ENCODE measurements at regions not wholly inside any gene's neighbourhood (a gene's known extent, or its start where the extent isn't known, plus 50 kb on each side); places are given as distances from the start of the nearest gene placed in this dataset.
"Not testable (repeated sequence)": the region's sequence is repeated elsewhere in the genome, so short reads cannot be mapped to it uniquely, and the experiment has no call there.

GRCh38 chr20:6295127-6295866 lies 172.5 kb upstream of the FERMT1 start:
- no peaks in the 10 kb centered on the region for H3K27me3 ChIP-seq (ENCODE audit: control insufficient read depth in 3 of 3, insufficient read depth in 3 of 3, low read length in 3 of 3)
- no peak overlapping the region for H3K27ac ChIP-seq (ENCODE audit: low read depth, low read length)
- no peak overlapping the region for H3K9ac ChIP-seq (ENCODE audit: low read depth in 1 of 3, low read length in 3 of 3)
- H3K4me1 ChIP-seq (ENCODE audit: control insufficient read depth in 3 of 3, insufficient read depth in 3 of 3, low read length in 3 of 3), result no peaks in the 10 kb centered on the region
- no peak overlapping the region for H3K4me3 ChIP-seq (ENCODE audit: low read length in 3 of 3)
- no peaks in the 10 kb centered on the region for H3K9me3 ChIP-seq (ENCODE audit: control insufficient read depth in 3 of 3, low read length in 3 of 3)
- no peaks in the 10 kb centered on the region for H3K36me3 ChIP-seq (ENCODE audit: control insufficient read depth in 3 of 3, insufficient read depth in 3 of 3, low read length in 3 of 3)

- H3K27ac ChIP-seq (ENCODE audit: low read depth, low read length), result no peak overlapping the region
- peaks cover 2 to 9% (median 3%) of the 10 kb centered on the region in 3 donors for H3K9me3 ChIP-seq (ENCODE audit: control insufficient read depth in 3 of 3, low read length in 3 of 3)
- H3K4me1 ChIP-seq (ENCODE audit: control insufficient read depth in 3 of 3, insufficient read depth in 3 of 3, low read length in 3 of 3), result no peaks in the 10 kb centered on the region
- no peak overlapping the region for H3K9ac ChIP-seq (ENCODE audit: low read depth in 1 of 3, low read length in 3 of 3)
- no peaks in the 10 kb centered on the region for H3K27me3 ChIP-seq (ENCODE audit: control insufficient read depth in 3 of 3, insufficient read depth in 3 of 3, low read length in 3 of 3)
- H3K4me3 ChIP-seq (ENCODE audit: low read length in 3 of 3), result no peak overlapping the region
- no peaks in the 10 kb centered on the region for H3K36me3 ChIP-seq (ENCODE audit: control insufficient read depth in 3 of 3, insufficient read depth in 3 of 3, low read length in 3 of 3)
Observed at GRCh38 chr20:6287471-6287870, 164.6 kb upstream of the FERMT1 start.

GRCh38 chr20:6282642-6283041 lies 159.8 kb upstream of the FERMT1 start:
- H3K4me3 ChIP-seq (ENCODE audit: low read length in 3 of 3), result no peak overlapping the region
- H3K36me3 ChIP-seq (ENCODE audit: control insufficient read depth in 3 of 3, insufficient read depth in 3 of 3, low read length in 3 of 3), result no peaks in the 10 kb centered on the region
- no peaks in the 10 kb centered on the region for H3K4me1 ChIP-seq (ENCODE audit: control insufficient read depth in 3 of 3, insufficient read depth in 3 of 3, low read length in 3 of 3)
- no peaks in the 10 kb centered on the region for H3K27me3 ChIP-seq (ENCODE audit: control insufficient read depth in 3 of 3, insufficient read depth in 3 of 3, low read length in 3 of 3)
- no peak overlapping the region for H3K27ac ChIP-seq (ENCODE audit: low read depth, low read length)
- H3K9ac ChIP-seq (ENCODE audit: low read depth in 1 of 3, low read length in 3 of 3), result no peak overlapping the region
- peaks cover 0 to 9% (median 0%) of the 10 kb centered on the region in 3 donors for H3K9me3 ChIP-seq (ENCODE audit: control insufficient read depth in 3 of 3, low read length in 3 of 3)

- H3K36me3 ChIP-seq (ENCODE audit: control insufficient read depth in 3 of 3, insufficient read depth in 3 of 3, low read length in 3 of 3), result no peaks in the 10 kb centered on the region
Observed at GRCh38 chr20:6277661-6278240, 154.9 kb upstream of the FERMT1 start.

GRCh38 chr20:6270404-6270803 lies 147.6 kb upstream of the FERMT1 start:
- not testable (repeated sequence) for H3K36me3 ChIP-seq (ENCODE audit: control insufficient read depth in 3 of 3, insufficient read depth in 3 of 3, low read length in 3 of 3); H3K27ac ChIP-seq (ENCODE audit: low read depth, low read length); H3K9ac ChIP-seq (ENCODE audit: low read depth in 1 of 3, low read length in 3 of 3); H3K27me3 ChIP-seq (ENCODE audit: control insufficient read depth in 3 of 3, insufficient read depth in 3 of 3, low read length in 3 of 3); H3K4me3 ChIP-seq (ENCODE audit: low read length in 3 of 3); H3K9me3 ChIP-seq (ENCODE audit: control insufficient read depth in 3 of 3, low read length in 3 of 3); H3K4me1 ChIP-seq (ENCODE audit: control insufficient read depth in 3 of 3, insufficient read depth in 3 of 3, low read length in 3 of 3)

More at GRCh38 chr20:6277661-6278240, 154.9 kb upstream of the FERMT1 start:
- Histone ChIP-seq H3K4me3 (ENCODE audit: low read length in 3 of 3) (no peak overlapping the region), H3K27me3 (ENCODE audit: control insufficient read depth in 3 of 3, insufficient read depth in 3 of 3, low read length in 3 of 3) (no peaks in the 10 kb centered on the region), H3K4me1 (ENCODE audit: control insufficient read depth in 3 of 3, insufficient read depth in 3 of 3, low read length in 3 of 3) (no peaks in the 10 kb centered on the region), H3K9ac (ENCODE audit: low read depth in 1 of 3, low read length in 3 of 3) (no peak overlapping the region), H3K27ac (ENCODE audit: low read depth, low read length) (no peak overlapping the region), H3K9me3 (ENCODE audit: control insufficient read depth in 3 of 3, low read length in 3 of 3) (no peaks in the 10 kb centered on the region)

- H3K4me1 ChIP-seq (ENCODE audit: control insufficient read depth in 3 of 3, insufficient read depth in 3 of 3, low read length in 3 of 3), result no peaks in the 10 kb centered on the region
- no peak overlapping the region for H3K9ac ChIP-seq (ENCODE audit: low read depth in 1 of 3, low read length in 3 of 3)
- H3K27me3 ChIP-seq (ENCODE audit: control insufficient read depth in 3 of 3, insufficient read depth in 3 of 3, low read length in 3 of 3), result no peaks in the 10 kb centered on the region
- H3K4me3 ChIP-seq (ENCODE audit: low read length in 3 of 3), result no peak overlapping the region
- no peak overlapping the region for H3K27ac ChIP-seq (ENCODE audit: low read depth, low read length)
- H3K9me3 ChIP-seq (ENCODE audit: control insufficient read depth in 3 of 3, low read length in 3 of 3), result no peaks in the 10 kb centered on the region
- no peaks in the 10 kb centered on the region for H3K36me3 ChIP-seq (ENCODE audit: control insufficient read depth in 3 of 3, insufficient read depth in 3 of 3, low read length in 3 of 3)
Observed at GRCh38 chr20:6269168-6269873, 146.5 kb upstream of the FERMT1 start.

GRCh38 chr20:6265204-6265904 lies 142.5 kb upstream of the FERMT1 start:
- Histone ChIP-seq H3K4me1 (ENCODE audit: control insufficient read depth in 3 of 3, insufficient read depth in 3 of 3, low read length in 3 of 3) (no peaks in the 10 kb centered on the region), H3K9ac (ENCODE audit: low read depth in 1 of 3, low read length in 3 of 3) (no peak overlapping the region), H3K27ac (ENCODE audit: low read depth, low read length) (peak overlapping the region; percentile 8), H3K36me3 (ENCODE audit: control insufficient read depth in 3 of 3, insufficient read depth in 3 of 3, low read length in 3 of 3) (no peaks in the 10 kb centered on the region), H3K4me3 (ENCODE audit: low read length in 3 of 3) (peak overlapping the region in 1 of 3 donors; percentile 23), H3K9me3 (ENCODE audit: control insufficient read depth in 3 of 3, low read length in 3 of 3) (no peaks in the 10 kb centered on the region), H3K27me3 (ENCODE audit: control insufficient read depth in 3 of 3, insufficient read depth in 3 of 3, low read length in 3 of 3) (no peaks in the 10 kb centered on the region)

- H3K9ac ChIP-seq (ENCODE audit: low read depth in 1 of 3, low read length in 3 of 3), result no peak overlapping the region
- H3K36me3 ChIP-seq (ENCODE audit: control insufficient read depth in 3 of 3, insufficient read depth in 3 of 3, low read length in 3 of 3), result no peaks in the 10 kb centered on the region
- H3K27me3 ChIP-seq (ENCODE audit: control insufficient read depth in 3 of 3, insufficient read depth in 3 of 3, low read length in 3 of 3), result peaks cover 0 to 2% (median 0%) of the 10 kb centered on the region in 3 donors
- no peak overlapping the region for H3K27ac ChIP-seq (ENCODE audit: low read depth, low read length)
- H3K4me1 ChIP-seq (ENCODE audit: control insufficient read depth in 3 of 3, insufficient read depth in 3 of 3, low read length in 3 of 3), result no peaks in the 10 kb centered on the region
- no peak overlapping the region for H3K4me3 ChIP-seq (ENCODE audit: low read length in 3 of 3)
- no peaks in the 10 kb centered on the region for H3K9me3 ChIP-seq (ENCODE audit: control insufficient read depth in 3 of 3, low read length in 3 of 3)
Observed at GRCh38 chr20:6253396-6253795, 130.6 kb upstream of the FERMT1 start.

GRCh38 chr20:6245436-6245835 lies 122.6 kb upstream of the FERMT1 start:
- no peaks in the 10 kb centered on the region for H3K36me3 ChIP-seq (ENCODE audit: control insufficient read depth in 3 of 3, insufficient read depth in 3 of 3, low read length in 3 of 3)
- H3K9me3 ChIP-seq (ENCODE audit: control insufficient read depth in 3 of 3, low read length in 3 of 3), result peaks cover 0 to 2% (median 0%) of the 10 kb centered on the region in 3 donors
- no peak overlapping the region for H3K27ac ChIP-seq (ENCODE audit: low read depth, low read length)
- H3K4me1 ChIP-seq (ENCODE audit: control insufficient read depth in 3 of 3, insufficient read depth in 3 of 3, low read length in 3 of 3), result no peaks in the 10 kb centered on the region
- H3K4me3 ChIP-seq (ENCODE audit: low read length in 3 of 3), result no peak overlapping the region
- no peaks in the 10 kb centered on the region for H3K27me3 ChIP-seq (ENCODE audit: control insufficient read depth in 3 of 3, insufficient read depth in 3 of 3, low read length in 3 of 3)
- H3K9ac ChIP-seq (ENCODE audit: low read depth in 1 of 3, low read length in 3 of 3), result no peak overlapping the region
